ENCODE measurements at regions not wholly inside any gene's neighbourhood (a gene's known extent, or its start where the extent isn't known, plus 50 kb on each side); places are given as distances from the start of the nearest gene placed in this dataset.

DNA sequence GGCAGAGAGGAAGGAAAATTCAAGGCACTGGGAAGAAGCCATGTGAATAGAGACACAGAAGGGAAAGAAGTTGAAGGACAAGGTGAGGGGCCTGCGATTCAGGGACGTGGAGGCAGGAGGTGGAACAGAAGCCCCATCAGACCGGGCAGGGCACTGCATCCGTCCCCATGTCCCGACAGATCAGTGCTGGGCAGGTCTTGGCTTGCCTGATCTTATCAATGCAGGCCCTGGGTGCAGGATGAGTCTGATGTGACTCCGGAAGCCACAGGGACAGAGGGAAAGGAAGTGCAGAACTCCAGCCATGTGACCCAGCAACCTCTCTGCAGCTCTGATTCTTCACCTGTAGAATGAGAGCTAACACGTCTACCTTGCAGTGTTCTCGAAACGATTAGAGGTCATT, 136.2 kb upstream of the CTBP2 start:
- H3K9me3 Mint-ChIP-seq (ENCODE audit: unreplicated experiment): no peaks in the 10 kb centered on the region
- no peaks in the 10 kb centered on the region for H3K4me1 Mint-ChIP-seq (ENCODE audit: unreplicated experiment)
- no peak overlapping the region for H3K27ac Mint-ChIP-seq (ENCODE audit: unreplicated experiment)
- H3K27me3 Mint-ChIP-seq (ENCODE audit: unreplicated experiment): peaks cover 20% of the 10 kb centered on the region
- H3K36me3 Mint-ChIP-seq (ENCODE audit: unreplicated experiment): no peaks in the 10 kb centered on the region
- no peak for DNase-seq (ENCODE audit: extremely low spot score, unreplicated experiment)
- TF ChIP-seq, protein P1, sequence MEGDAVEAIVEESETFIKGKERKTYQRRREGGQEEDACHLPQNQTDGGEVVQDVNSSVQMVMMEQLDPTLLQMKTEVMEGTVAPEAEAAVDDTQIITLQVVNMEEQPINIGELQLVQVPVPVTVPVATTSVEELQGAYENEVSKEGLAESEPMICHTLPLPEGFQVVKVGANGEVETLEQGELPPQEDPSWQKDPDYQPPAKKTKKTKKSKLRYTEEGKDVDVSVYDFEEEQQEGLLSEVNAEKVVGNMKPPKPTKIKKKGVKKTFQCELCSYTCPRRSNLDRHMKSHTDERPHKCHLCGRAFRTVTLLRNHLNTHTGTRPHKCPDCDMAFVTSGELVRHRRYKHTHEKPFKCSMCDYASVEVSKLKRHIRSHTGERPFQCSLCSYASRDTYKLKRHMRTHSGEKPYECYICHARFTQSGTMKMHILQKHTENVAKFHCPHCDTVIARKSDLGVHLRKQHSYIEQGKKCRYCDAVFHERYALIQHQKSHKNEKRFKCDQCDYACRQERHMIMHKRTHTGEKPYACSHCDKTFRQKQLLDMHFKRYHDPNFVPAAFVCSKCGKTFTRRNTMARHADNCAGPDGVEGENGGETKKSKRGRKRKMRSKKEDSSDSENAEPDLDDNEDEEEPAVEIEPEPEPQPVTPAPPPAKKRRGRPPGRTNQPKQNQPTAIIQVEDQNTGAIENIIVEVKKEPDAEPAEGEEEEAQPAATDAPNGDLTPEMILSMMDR (IDR thresholded peaks at IDR 0.05): no peak
- no peak overlapping the region for H3K4me3 Mint-ChIP-seq (ENCODE audit: unreplicated experiment)

- H3K36me3 Mint-ChIP-seq (ENCODE audit: unreplicated experiment): no peaks in the 10 kb centered on the region
- no peak overlapping the region for H3K4me3 Mint-ChIP-seq (ENCODE audit: unreplicated experiment)
- H3K9me3 Mint-ChIP-seq (ENCODE audit: unreplicated experiment): peaks cover 4% of the 10 kb centered on the region
- peaks cover 18% of the 10 kb centered on the region for H3K27me3 Mint-ChIP-seq (ENCODE audit: unreplicated experiment)
- no peak for DNase-seq (ENCODE audit: extremely low spot score, unreplicated experiment)
- TF ChIP-seq, protein P1 (IDR thresholded peaks at IDR 0.05): no peak
- no peaks in the 10 kb centered on the region for H3K4me1 Mint-ChIP-seq (ENCODE audit: unreplicated experiment)
- no peak overlapping the region for H3K27ac Mint-ChIP-seq (ENCODE audit: unreplicated experiment)
Observed at GRCh38 chr10:125294109-125294508, 133.7 kb upstream of the CTBP2 start.

DNA sequence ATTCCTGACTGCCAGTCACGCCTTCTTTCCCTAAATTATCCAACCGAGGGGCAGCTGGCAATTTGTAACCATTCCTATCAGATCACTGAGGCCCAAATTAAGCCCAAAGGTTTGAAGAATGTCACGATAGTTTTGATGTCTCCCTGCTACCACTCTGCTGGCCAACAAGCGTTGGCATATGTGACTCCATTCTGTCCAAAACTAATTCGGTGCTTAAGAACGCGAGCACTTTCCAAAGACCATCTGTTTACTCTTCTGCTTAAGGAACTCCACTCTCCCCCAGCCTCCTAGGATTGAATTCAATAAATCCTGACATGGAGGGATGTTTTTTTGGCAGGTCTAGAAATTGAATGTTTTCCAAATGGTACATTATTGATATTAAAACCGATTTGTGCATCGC, 131.5 kb upstream of the CTBP2 start:
- H3K4me1 Mint-ChIP-seq (ENCODE audit: unreplicated experiment): no peaks in the 10 kb centered on the region
- peaks cover 12% of the 10 kb centered on the region for H3K27me3 Mint-ChIP-seq (ENCODE audit: unreplicated experiment)
- no peak for DNase-seq (ENCODE audit: extremely low spot score, unreplicated experiment)
- H3K36me3 Mint-ChIP-seq (ENCODE audit: unreplicated experiment): no peaks in the 10 kb centered on the region
- peaks cover 9% of the 10 kb centered on the region for H3K9me3 Mint-ChIP-seq (ENCODE audit: unreplicated experiment)
- no peak overlapping the region for H3K4me3 Mint-ChIP-seq (ENCODE audit: unreplicated experiment)
- no peak overlapping the region for H3K27ac Mint-ChIP-seq (ENCODE audit: unreplicated experiment)
- TF ChIP-seq, protein P1 (IDR thresholded peaks at IDR 0.05): no peak

- H3K27ac Mint-ChIP-seq (ENCODE audit: unreplicated experiment): no peak overlapping the region
- H3K36me3 Mint-ChIP-seq (ENCODE audit: unreplicated experiment): no peaks in the 10 kb centered on the region
- TF ChIP-seq, protein P1 (IDR thresholded peaks at IDR 0.05): no peak
- H3K4me1 Mint-ChIP-seq (ENCODE audit: unreplicated experiment): no peaks in the 10 kb centered on the region
- no peak overlapping the region for H3K4me3 Mint-ChIP-seq (ENCODE audit: unreplicated experiment)
- no peak for DNase-seq (ENCODE audit: extremely low spot score, unreplicated experiment)
- peaks cover 15% of the 10 kb centered on the region for H3K27me3 Mint-ChIP-seq (ENCODE audit: unreplicated experiment)
- H3K9me3 Mint-ChIP-seq (ENCODE audit: unreplicated experiment): peaks cover 9% of the 10 kb centered on the region
Observed at GRCh38 chr10:125289461-125289860, 129.1 kb upstream of the CTBP2 start.

DNA sequence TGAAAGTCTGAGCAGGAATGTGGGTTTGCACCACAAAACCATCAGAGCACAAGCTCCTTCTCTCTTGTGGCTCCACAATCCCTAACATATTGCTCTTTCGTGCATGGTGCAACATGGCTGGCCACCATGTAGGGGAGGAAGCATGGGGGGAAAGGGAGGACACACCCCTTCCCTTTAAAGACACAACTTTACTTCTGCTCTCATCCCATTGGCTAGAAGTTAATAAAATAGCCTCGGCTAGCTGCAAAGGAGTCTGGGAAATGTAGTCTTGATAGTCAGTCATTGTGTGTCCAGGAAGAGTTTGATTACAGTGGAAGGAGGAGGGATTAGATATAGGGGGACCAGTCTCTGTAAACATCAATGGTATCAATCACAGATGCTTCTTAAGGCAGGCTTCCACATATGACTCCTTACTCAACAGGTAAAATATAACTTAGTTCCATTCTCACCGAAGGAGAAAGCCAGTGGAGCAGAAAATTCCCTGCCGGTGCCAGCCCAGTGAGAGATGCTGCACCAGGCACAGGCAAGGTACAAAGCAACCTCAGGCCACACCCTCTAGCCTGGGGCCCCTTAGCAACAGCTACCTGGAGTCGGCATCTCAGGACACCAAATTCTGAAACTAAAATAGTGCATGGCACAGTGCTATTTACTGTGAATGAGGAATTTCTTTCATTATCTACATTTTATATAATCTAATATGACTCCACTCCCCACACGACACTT, 124.7 kb upstream of the CTBP2 start:
- no peaks in the 10 kb centered on the region for H3K36me3 Mint-ChIP-seq (ENCODE audit: unreplicated experiment)
- H3K9me3 Mint-ChIP-seq (ENCODE audit: unreplicated experiment): peaks cover 9% of the 10 kb centered on the region
- H3K27me3 Mint-ChIP-seq (ENCODE audit: unreplicated experiment): peaks cover 30% of the 10 kb centered on the region
- H3K4me1 Mint-ChIP-seq (ENCODE audit: unreplicated experiment): no peaks in the 10 kb centered on the region
- TF ChIP-seq, protein P1 (IDR thresholded peaks at IDR 0.05): no peak
- no peak overlapping the region for H3K4me3 Mint-ChIP-seq (ENCODE audit: unreplicated experiment)
- peak; percentile 73 for DNase-seq (ENCODE audit: extremely low spot score, unreplicated experiment)
- H3K27ac Mint-ChIP-seq (ENCODE audit: unreplicated experiment): no peak overlapping the region
